H1 (cell line): ENCODE measurements at regions not wholly inside any gene's neighbourhood (a gene's known extent, or its start where the extent isn't known, plus 50 kb on each side); places are given as distances from the start of the nearest gene placed in this dataset.

Experiments used
- KDM4A ChIP-seq: IDR thresholded peaks from one replicate; pipeline ENCODE4 v1.7.1; 2012; ENCODE audit warnings: low read depth, mild to moderate bottlenecking, moderate library complexity, low read length, inconsistent platforms; ENCODE audit not compliant: severe bottlenecking
- USF2 ChIP-seq: IDR thresholded peaks from 2 replicates; pipeline ENCODE4 v1.6.1; 2011; ENCODE audit warnings: low read length, improper control_type of control experiment

- TF ChIP-seq USF2 (no peak), KDM4A (no peak)
Measured at GRCh38 chr7:119033641-119034040, 809.1 kb downstream of the ANKRD7 start (continued).
